SK-N-SH (cell line): ENCODE measurements at regions not wholly inside any gene's neighbourhood (a gene's known extent, or its start where the extent isn't known, plus 50 kb on each side); places are given as distances from the start of the nearest gene placed in this dataset.

Experiments
- CTCF ChIA-PET: fragments of 300-600, 350-600 bp; formaldehyde crosslinking; extraction: SDS; loops from one replicate; lab custom pipeline; 2021; lab: Yijun Ruan, JAX
- POLR2A ChIA-PET: fragments of 350-600 bp; sonication (Branson Sonifier 250); formaldehyde crosslinking; extraction: SDS; loops from one replicate; lab custom pipeline; 2020; ENCODE audit warnings: antibody characterized with exemption, inconsistent platforms; lab: Yijun Ruan, JAX
- DNase-seq: peaks from one replicate; pipeline ENCODE4 v3.0.0; 2012
- H2AFZ ChIP-seq: fragments of 200-600 bp; sonication (generic); 2 replicates; pipeline ENCODE4 v1.8.1; 2016; ENCODE audit warnings: antibody characterized with exemption, mild to moderate bottlenecking, low read depth
- H3F3A ChIP-seq: fragments of 200-600 bp; sonication (generic); replicated peaks from 2 replicates; pipeline ENCODE3; 2016; ENCODE audit warnings: antibody characterized with exemption, mild to moderate bottlenecking; ENCODE audit not compliant: insufficient read depth
- H3K27ac ChIP-seq, 2 experiments: fragments of 200-500 bp in 1 of 2; fragments of 200-600 bp in 1 of 2; sonication (Bioruptor generic) in 1 of 2; sonication (generic), shearing (Covaris generic) in 1 of 2; 2 replicates each; pipeline versions ENCODE4 v1.5.1 to v1.6.1; 2014 to 2016; ENCODE audit warnings: low read depth in 2 of 2, inconsistent platforms in 1 of 2, low read length in 1 of 2, mild to moderate bottlenecking in 1 of 2, mixed read lengths in 1 of 2
- H3K27me3 ChIP-seq: fragments of 200-600 bp; sonication (generic), shearing (Covaris generic); 2 replicates; pipeline ENCODE4 v1.6.1; 2016; ENCODE audit warnings: mixed run types; ENCODE audit not compliant: insufficient read depth
- H3K36me3 ChIP-seq, 2 experiments: fragments of 200-500 bp in 1 of 2; fragments of 200-600 bp in 1 of 2; sonication (Bioruptor generic) in 1 of 2; sonication (generic) in 1 of 2; replicated peaks in 1 of 2; 2 replicates each; pipeline versions ENCODE3 to v1.5.1; 2014 to 2016; ENCODE audit warnings: low read length in 1 of 2, mild to moderate bottlenecking in 1 of 2; ENCODE audit not compliant: insufficient read depth in 2 of 2, control insufficient read depth in 1 of 2
- H3K4me1 ChIP-seq, 2 experiments: fragments of 200-500 bp in 1 of 2; fragments of 200-600 bp in 1 of 2; sonication (Bioruptor generic) in 1 of 2; sonication (generic), shearing (Covaris generic) in 1 of 2; 2 replicates each; pipeline versions ENCODE4 v1.5.1 to v1.6.1; 2014 to 2016; ENCODE audit warnings: low read depth in 1 of 2, low read length in 1 of 2, mixed run types in 1 of 2; ENCODE audit not compliant: insufficient read depth in 2 of 2, control insufficient read depth in 1 of 2
- H3K4me2 ChIP-seq: fragments of 200-600 bp; sonication (generic), shearing (Covaris generic); 2 replicates; pipeline ENCODE4 v1.6.1; 2017; ENCODE audit warnings: mixed run types
- H3K4me3 ChIP-seq, 2 experiments: fragments of 200-500 bp in 1 of 2; fragments of 200-600 bp in 1 of 2; sonication (Bioruptor generic) in 1 of 2; sonication (generic), shearing (Covaris generic) in 1 of 2; 2 replicates each; pipeline versions ENCODE4 v1.5.1 to v1.8.1; 2014 to 2016; ENCODE audit warnings: low read depth in 2 of 2, inconsistent platforms in 1 of 2, low read length in 1 of 2, mild to moderate bottlenecking in 1 of 2, mixed read lengths in 1 of 2, moderate library complexity in 1 of 2
- H3K79me2 ChIP-seq: fragments of 200-600 bp; sonication (generic); 2 replicates; pipeline ENCODE4 v1.8.1; 2017; ENCODE audit warnings: mild to moderate bottlenecking; ENCODE audit not compliant: insufficient read depth
- H3K9ac ChIP-seq: fragments of 200-600 bp; sonication (generic); 2 replicates; pipeline ENCODE4 v1.6.1; 2017; ENCODE audit warnings: mixed run types
- H3K9me2 ChIP-seq: fragments of 200-600 bp; sonication (generic); 2 replicates; pipeline ENCODE4 v1.6.1; 2017; ENCODE audit warnings: mixed run types
- H3K9me3 ChIP-seq: fragments of 200-600 bp; sonication (generic); 2 replicates; pipeline ENCODE4 v1.6.1; 2017; ENCODE audit warnings: mixed run types, mild to moderate bottlenecking, moderate library complexity
- H4K20me1 ChIP-seq: fragments of 200-600 bp; sonication (generic); 2 replicates; pipeline ENCODE4 v1.6.1; 2017; ENCODE audit warnings: mild to moderate bottlenecking, mixed run types; ENCODE audit not compliant: insufficient read depth
- EZH2phosphoT487 ChIP-seq: fragments of 200-600 bp; sonication (generic); IDR thresholded peaks from 2 replicates; pipeline ENCODE4 v1.6.1; 2017; ENCODE audit warnings: low read depth, mixed run types, mild to moderate bottlenecking, antibody characterized with exemption, moderate library complexity, borderline replicate concordance
- FOXJ3 ChIP-seq: sonication (generic); formaldehyde crosslinking; IDR thresholded peaks from 2 replicates; pipeline ENCODE4 v1.5.1; 2020; ENCODE audit warnings: mild to moderate bottlenecking, missing genetic modification reagents
- FOXM1 ChIP-seq: IDR thresholded peaks from 2 replicates; pipeline ENCODE4 v1.4.0; 2012; ENCODE audit warnings: low read depth, mild to moderate bottlenecking
- GABPA ChIP-seq: IDR thresholded peaks from 2 replicates; pipeline ENCODE4 v1.4.0; 2012; ENCODE audit warnings: low read depth, mild to moderate bottlenecking
- GATA2 ChIP-seq: sonication (generic); formaldehyde crosslinking; IDR thresholded peaks from 2 replicates; pipeline ENCODE4 v1.5.0; 2020; ENCODE audit warnings: mild to moderate bottlenecking, missing genetic modification reagents
- MEF2A ChIP-seq: IDR thresholded peaks from 2 replicates; pipeline ENCODE4 v1.4.0; 2012; ENCODE audit warnings: low read depth, borderline replicate concordance
- MXI1 ChIP-seq: IDR thresholded peaks from 2 replicates; pipeline ENCODE4 v1.6.1; 2012; ENCODE audit warnings: mild to moderate bottlenecking, low read depth, low read length, improper control_type of control experiment
- NFIC ChIP-seq: IDR thresholded peaks from 2 replicates; pipeline ENCODE4 v1.4.0; 2012; ENCODE audit warnings: borderline replicate concordance
- POLR2AphosphoS5 ChIP-seq: IDR thresholded peaks from 2 replicates; pipeline ENCODE4 v1.6.1; 2012; ENCODE audit warnings: low read depth, low read length
- RAD21 ChIP-seq: IDR thresholded peaks from 2 replicates; pipeline ENCODE4 v1.6.1; 2012; ENCODE audit warnings: mild to moderate bottlenecking, low read length
- RCOR1 ChIP-seq: fragments of 150-350 bp; IDR thresholded peaks from 2 replicates; pipeline ENCODE4 v1.6.1; 2017; ENCODE audit warnings: antibody characterized with exemption, low read length
- RFX5 ChIP-seq: IDR thresholded peaks from 2 replicates; pipeline ENCODE4 v1.6.1; 2012; ENCODE audit warnings: mild to moderate bottlenecking, improper control_type of control experiment, low read length
- RXRA ChIP-seq: IDR thresholded peaks from 2 replicates; pipeline ENCODE4 v1.4.0; 2012; ENCODE audit warnings: low read depth, mild to moderate bottlenecking, borderline replicate concordance
- SIN3A ChIP-seq: IDR thresholded peaks from 2 replicates; pipeline ENCODE4 v1.6.1; 2012; ENCODE audit warnings: low read depth, mild to moderate bottlenecking, low read length, moderate library complexity, borderline replicate concordance
- SMC3 ChIP-seq: IDR thresholded peaks from 2 replicates; pipeline ENCODE4 v1.6.1; 2012; ENCODE audit warnings: low read depth, low read length, improper control_type of control experiment
- TCF12 ChIP-seq: IDR thresholded peaks from 2 replicates; pipeline ENCODE4 v1.4.0; 2012
- TF ChIP-seq, protein P1 (sequence below): IDR thresholded peaks from 2 replicates; pipeline ENCODE4 v1.4.0; 2012; ENCODE audit warnings: low read depth, borderline replicate concordance
- TF ChIP-seq, protein P2 (sequence below): IDR thresholded peaks from 2 replicates; pipeline ENCODE4 v1.4.0; 2012; ENCODE audit warnings: low read depth
- TF ChIP-seq, protein P3 (sequence below): fragments of 200-600 bp; sonication (generic); IDR thresholded peaks from 2 replicates; pipeline ENCODE4 v1.6.1; 2017; ENCODE audit warnings: antibody characterized with exemption, mild to moderate bottlenecking, moderate library complexity
- TF ChIP-seq, protein P4 (sequence below): IDR thresholded peaks from 2 replicates; pipeline ENCODE4 v1.6.1; 2012; ENCODE audit warnings: mild to moderate bottlenecking, low read depth, low read length, moderate library complexity

DNA sequence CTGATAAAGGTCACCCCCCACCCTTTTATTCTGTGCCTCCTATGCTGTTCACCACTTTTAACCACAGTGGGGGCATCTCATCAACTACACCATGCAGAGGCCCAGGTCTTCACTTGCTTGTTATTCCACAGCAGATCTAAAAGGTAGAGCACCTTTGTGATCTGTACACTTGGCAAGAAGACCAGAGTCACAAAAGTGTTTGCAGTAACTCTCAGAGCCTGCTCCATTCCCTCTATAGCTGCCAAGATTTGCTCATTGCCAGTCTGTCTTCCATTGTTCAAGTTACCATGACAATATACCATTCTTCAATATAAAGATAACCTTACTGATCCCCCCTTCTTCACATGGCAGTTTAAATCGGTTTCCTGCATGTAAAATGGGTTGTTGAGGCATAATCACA is 180.0 kb downstream of the TOX3 start (continued):
- TF ChIP-seq, protein P1, sequence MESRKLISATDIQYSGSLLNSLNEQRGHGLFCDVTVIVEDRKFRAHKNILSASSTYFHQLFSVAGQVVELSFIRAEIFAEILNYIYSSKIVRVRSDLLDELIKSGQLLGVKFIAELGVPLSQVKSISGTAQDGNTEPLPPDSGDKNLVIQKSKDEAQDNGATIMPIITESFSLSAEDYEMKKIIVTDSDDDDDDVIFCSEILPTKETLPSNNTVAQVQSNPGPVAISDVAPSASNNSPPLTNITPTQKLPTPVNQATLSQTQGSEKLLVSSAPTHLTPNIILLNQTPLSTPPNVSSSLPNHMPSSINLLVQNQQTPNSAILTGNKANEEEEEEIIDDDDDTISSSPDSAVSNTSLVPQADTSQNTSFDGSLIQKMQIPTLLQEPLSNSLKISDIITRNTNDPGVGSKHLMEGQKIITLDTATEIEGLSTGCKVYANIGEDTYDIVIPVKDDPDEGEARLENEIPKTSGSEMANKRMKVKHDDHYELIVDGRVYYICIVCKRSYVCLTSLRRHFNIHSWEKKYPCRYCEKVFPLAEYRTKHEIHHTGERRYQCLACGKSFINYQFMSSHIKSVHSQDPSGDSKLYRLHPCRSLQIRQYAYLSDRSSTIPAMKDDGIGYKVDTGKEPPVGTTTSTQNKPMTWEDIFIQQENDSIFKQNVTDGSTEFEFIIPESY = no peak
- TF ChIP-seq, protein P2, sequence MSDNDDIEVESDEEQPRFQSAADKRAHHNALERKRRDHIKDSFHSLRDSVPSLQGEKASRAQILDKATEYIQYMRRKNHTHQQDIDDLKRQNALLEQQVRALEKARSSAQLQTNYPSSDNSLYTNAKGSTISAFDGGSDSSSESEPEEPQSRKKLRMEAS = no peak
- TF ChIP-seq FOXM1 (no peak), RFX5 (no peak), EZH2phosphoT487 (no peak)
- TF ChIP-seq, protein P3, sequence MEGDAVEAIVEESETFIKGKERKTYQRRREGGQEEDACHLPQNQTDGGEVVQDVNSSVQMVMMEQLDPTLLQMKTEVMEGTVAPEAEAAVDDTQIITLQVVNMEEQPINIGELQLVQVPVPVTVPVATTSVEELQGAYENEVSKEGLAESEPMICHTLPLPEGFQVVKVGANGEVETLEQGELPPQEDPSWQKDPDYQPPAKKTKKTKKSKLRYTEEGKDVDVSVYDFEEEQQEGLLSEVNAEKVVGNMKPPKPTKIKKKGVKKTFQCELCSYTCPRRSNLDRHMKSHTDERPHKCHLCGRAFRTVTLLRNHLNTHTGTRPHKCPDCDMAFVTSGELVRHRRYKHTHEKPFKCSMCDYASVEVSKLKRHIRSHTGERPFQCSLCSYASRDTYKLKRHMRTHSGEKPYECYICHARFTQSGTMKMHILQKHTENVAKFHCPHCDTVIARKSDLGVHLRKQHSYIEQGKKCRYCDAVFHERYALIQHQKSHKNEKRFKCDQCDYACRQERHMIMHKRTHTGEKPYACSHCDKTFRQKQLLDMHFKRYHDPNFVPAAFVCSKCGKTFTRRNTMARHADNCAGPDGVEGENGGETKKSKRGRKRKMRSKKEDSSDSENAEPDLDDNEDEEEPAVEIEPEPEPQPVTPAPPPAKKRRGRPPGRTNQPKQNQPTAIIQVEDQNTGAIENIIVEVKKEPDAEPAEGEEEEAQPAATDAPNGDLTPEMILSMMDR = no peak

DNA sequence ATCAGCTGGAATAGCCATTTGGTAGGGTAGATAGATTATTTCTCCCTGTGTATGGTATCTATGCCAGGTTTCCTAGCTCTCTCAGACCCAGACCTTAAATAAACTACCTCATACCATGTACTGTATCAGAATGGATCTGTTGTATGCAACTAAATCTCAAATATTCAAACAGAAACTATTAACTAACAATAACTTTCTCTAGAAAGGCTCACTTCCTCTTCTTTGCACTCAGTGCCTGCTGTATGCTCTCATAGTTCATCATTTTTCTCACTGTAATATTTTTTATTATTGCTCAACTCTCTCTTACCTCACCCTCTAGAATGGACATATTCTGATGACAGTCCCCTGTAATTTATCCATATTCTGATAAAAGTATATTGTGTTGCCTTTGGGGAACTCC is 182.4 kb downstream of the TOX3 start:
- Histone ChIP-seq H3K9me2 (no peaks in the 10 kb centered on the region), H2AFZ (no peak overlapping the region), H3K9me3 (no peaks in the 10 kb centered on the region), H3K9ac (no peak overlapping the region), H3K4me1 (no peaks in the 10 kb centered on the region), H3K27me3 (no peaks in the 10 kb centered on the region), H3K4me3 (no peak overlapping the region), H3K4me2 (no peak overlapping the region), H3K79me2 (no peaks in the 10 kb centered on the region), H3F3A (no peaks in the 10 kb centered on the region), H4K20me1 (no peaks in the 10 kb centered on the region), H3K27ac (no peak overlapping the region), H3K36me3 (no peaks in the 10 kb centered on the region)
- TF ChIP-seq FOXM1 = no peak
- TF ChIP-seq GATA2 (CRISPR knock-in tag) = no peak
- TF ChIP-seq SIN3A = no peak
- no peak for TF ChIP-seq SMC3
- TF ChIP-seq MXI1 = no peak
- TF ChIP-seq FOXJ3 (CRISPR knock-in tag) = no peak
- TF ChIP-seq NFIC = no peak
- TF ChIP-seq, protein P4, sequence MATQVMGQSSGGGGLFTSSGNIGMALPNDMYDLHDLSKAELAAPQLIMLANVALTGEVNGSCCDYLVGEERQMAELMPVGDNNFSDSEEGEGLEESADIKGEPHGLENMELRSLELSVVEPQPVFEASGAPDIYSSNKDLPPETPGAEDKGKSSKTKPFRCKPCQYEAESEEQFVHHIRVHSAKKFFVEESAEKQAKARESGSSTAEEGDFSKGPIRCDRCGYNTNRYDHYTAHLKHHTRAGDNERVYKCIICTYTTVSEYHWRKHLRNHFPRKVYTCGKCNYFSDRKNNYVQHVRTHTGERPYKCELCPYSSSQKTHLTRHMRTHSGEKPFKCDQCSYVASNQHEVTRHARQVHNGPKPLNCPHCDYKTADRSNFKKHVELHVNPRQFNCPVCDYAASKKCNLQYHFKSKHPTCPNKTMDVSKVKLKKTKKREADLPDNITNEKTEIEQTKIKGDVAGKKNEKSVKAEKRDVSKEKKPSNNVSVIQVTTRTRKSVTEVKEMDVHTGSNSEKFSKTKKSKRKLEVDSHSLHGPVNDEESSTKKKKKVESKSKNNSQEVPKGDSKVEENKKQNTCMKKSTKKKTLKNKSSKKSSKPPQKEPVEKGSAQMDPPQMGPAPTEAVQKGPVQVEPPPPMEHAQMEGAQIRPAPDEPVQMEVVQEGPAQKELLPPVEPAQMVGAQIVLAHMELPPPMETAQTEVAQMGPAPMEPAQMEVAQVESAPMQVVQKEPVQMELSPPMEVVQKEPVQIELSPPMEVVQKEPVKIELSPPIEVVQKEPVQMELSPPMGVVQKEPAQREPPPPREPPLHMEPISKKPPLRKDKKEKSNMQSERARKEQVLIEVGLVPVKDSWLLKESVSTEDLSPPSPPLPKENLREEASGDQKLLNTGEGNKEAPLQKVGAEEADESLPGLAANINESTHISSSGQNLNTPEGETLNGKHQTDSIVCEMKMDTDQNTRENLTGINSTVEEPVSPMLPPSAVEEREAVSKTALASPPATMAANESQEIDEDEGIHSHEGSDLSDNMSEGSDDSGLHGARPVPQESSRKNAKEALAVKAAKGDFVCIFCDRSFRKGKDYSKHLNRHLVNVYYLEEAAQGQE = no peak
- no peak for TF ChIP-seq GABPA
- TF ChIP-seq, protein P1 = no peak
- no peak for TF ChIP-seq RXRA
- TF ChIP-seq POLR2AphosphoS5 = no peak
- no peak for TF ChIP-seq RAD21
- TF ChIP-seq MEF2A = no peak
- no peak for TF ChIP-seq TCF12
- TF ChIP-seq RCOR1 = no peak
- no peak for DNase-seq
- ChIA-PET CTCF (no interaction called here), POLR2A (no interaction called here)
